ENCODE measurements at regions not wholly inside any gene's neighbourhood (a gene's known extent, or its start where the extent isn't known, plus 50 kb on each side); places are given as distances from the start of the nearest gene placed in this dataset. TPM values are rescaled to one million over a fixed set of nuclear protein-coding genes. Genes with fewer than 3 reads are reported as not detected.

DNA sequence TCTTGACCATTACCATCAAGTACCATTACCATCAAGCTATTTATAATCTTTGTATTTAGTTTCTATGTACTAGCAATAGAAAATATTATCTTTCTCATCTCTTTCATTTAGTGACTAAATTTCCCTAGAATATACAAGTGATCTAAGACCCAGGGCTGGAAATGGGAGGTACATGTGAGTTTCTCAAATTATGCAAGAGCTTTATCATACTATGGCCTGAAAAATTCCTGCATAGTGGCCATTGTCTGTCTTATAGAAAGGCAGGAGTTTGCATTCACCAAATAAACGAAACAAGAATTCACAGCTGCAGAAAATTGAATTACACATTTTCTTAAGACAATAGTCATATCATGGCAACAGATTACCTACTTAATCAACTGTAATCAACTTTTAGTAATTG lies 50.7 kb upstream of the HDAC9 start:
- Histone ChIP-seq H3K9me3 (no peaks in the 10 kb centered on the region), H3K36me3 (ENCODE audit: low read depth) (no peaks in the 10 kb centered on the region), H3K4me1 (ENCODE audit: low read depth) (no peaks in the 10 kb centered on the region), H3K4me3 (no peak overlapping the region)
- TF ChIP-seq, protein P1, sequence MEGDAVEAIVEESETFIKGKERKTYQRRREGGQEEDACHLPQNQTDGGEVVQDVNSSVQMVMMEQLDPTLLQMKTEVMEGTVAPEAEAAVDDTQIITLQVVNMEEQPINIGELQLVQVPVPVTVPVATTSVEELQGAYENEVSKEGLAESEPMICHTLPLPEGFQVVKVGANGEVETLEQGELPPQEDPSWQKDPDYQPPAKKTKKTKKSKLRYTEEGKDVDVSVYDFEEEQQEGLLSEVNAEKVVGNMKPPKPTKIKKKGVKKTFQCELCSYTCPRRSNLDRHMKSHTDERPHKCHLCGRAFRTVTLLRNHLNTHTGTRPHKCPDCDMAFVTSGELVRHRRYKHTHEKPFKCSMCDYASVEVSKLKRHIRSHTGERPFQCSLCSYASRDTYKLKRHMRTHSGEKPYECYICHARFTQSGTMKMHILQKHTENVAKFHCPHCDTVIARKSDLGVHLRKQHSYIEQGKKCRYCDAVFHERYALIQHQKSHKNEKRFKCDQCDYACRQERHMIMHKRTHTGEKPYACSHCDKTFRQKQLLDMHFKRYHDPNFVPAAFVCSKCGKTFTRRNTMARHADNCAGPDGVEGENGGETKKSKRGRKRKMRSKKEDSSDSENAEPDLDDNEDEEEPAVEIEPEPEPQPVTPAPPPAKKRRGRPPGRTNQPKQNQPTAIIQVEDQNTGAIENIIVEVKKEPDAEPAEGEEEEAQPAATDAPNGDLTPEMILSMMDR (IDR thresholded peaks at IDR 0.05) = no peak
- no peak for ATAC-seq
- intact Hi-C loops (cut with DNase I, micrococcal nuclease) = no loop called here
- DNase-seq = no peak

DNA sequence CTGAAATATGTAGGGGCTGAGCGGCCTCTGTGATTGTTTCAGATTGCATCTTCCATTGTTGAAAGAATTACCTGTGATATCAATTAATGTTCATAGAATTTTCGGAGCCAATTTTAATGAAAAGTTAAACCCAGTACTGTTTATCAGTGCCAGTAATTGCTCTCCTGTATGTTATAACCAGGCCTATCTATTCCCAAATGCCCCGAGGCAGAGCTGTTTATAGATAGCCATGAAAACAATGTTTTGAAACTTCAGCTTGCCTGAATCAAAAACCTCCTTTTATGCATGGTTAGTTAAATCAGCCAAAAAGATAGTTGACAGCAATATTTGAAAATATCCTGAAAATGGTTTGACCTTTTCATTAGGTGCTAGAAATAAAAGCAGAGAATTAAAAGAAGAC lies 50.1 kb upstream of the HDAC9 start:
- intact Hi-C loops (cut with DNase I, micrococcal nuclease) = no loop called here
- TF ChIP-seq, protein P1 (IDR thresholded peaks at IDR 0.05) = no peak
- Histone ChIP-seq H3K36me3 (ENCODE audit: low read depth) (no peaks in the 10 kb centered on the region), H3K4me1 (ENCODE audit: low read depth) (no peaks in the 10 kb centered on the region), H3K4me3 (no peak overlapping the region), H3K9me3 (no peaks in the 10 kb centered on the region)
- ATAC-seq = no peak
- no peak for DNase-seq

Small RNA genes in the stretch of these regions (microRNA-seq; reads per million reads assigned to microRNA genes)
- gene MIR1302-6 = not detected

Data from mucosa of descending colon (tissue), 3 donors.